Activated CD8-positive, alpha-beta T cell treated with anti-CD3 and anti-CD28 coated beads for 36 hours (primary cell): ENCODE measurements at regions not wholly inside any gene's neighbourhood (a gene's known extent, or its start where the extent isn't known, plus 50 kb on each side); places are given as distances from the start of the nearest gene placed in this dataset.

Source experiments
- ATAC-seq: fragments of 200-7000 bp; cut with Tn5 transposase; one replicate; pipeline ENCODE4 v1.10.0; 2021; ENCODE audit warnings: mild to moderate bottlenecking, moderate library complexity
- CTCF ChIA-PET: fragments of 350-600 bp; sonication (Branson Sonifier 250); formaldehyde crosslinking; loops from one replicate; lab custom pipeline; 2021; ENCODE audit warnings: antibody characterized with exemption; lab: Charles Lee
- POLR2A ChIA-PET: fragments of 350-600 bp; sonication (Branson Sonifier 250); formaldehyde crosslinking; loops from one replicate; lab custom pipeline; 2021; ENCODE audit warnings: antibody characterized with exemption; lab: Charles Lee
- DNase-seq: peaks from one replicate; pipeline ENCODE4 v3.0.0-alpha.2; 2020
- H3K27ac Mint-ChIP-seq: one replicate; pipeline ENCODE4 v1.8.0; 2021; ENCODE audit warnings: mild to moderate bottlenecking, mixed read lengths
- H3K27me3 Mint-ChIP-seq: one replicate; pipeline ENCODE4 v1.8.0; 2021; ENCODE audit warnings: mixed read lengths
- H3K36me3 Mint-ChIP-seq: one replicate; pipeline ENCODE4 v1.8.0; 2021; ENCODE audit warnings: low read depth, mixed read lengths
- H3K4me1 Mint-ChIP-seq: one replicate; pipeline ENCODE4 v1.8.0; 2021; ENCODE audit warnings: low read depth, mixed read lengths
- H3K4me3 Mint-ChIP-seq: one replicate; pipeline ENCODE4 v1.8.0; 2021; ENCODE audit warnings: mild to moderate bottlenecking, moderate library complexity, mixed read lengths
- H3K9me3 Mint-ChIP-seq: one replicate; pipeline ENCODE4 v1.8.0; 2021; ENCODE audit warnings: mixed read lengths
- intact Hi-C: fragments of 100-400 bp; cut with micrococcal nuclease; formaldehyde crosslinking; loops from one replicate; pipeline ENCODE4 v1.10.0; 2022
- TF ChIP-seq, protein P1 (sequence below): fragments of 200-600 bp; IDR thresholded peaks from one replicate; pipeline ENCODE4 v1.8.0; 2022; ENCODE audit warnings: antibody characterized with exemption, mild to moderate bottlenecking

- TF ChIP-seq, protein P1, sequence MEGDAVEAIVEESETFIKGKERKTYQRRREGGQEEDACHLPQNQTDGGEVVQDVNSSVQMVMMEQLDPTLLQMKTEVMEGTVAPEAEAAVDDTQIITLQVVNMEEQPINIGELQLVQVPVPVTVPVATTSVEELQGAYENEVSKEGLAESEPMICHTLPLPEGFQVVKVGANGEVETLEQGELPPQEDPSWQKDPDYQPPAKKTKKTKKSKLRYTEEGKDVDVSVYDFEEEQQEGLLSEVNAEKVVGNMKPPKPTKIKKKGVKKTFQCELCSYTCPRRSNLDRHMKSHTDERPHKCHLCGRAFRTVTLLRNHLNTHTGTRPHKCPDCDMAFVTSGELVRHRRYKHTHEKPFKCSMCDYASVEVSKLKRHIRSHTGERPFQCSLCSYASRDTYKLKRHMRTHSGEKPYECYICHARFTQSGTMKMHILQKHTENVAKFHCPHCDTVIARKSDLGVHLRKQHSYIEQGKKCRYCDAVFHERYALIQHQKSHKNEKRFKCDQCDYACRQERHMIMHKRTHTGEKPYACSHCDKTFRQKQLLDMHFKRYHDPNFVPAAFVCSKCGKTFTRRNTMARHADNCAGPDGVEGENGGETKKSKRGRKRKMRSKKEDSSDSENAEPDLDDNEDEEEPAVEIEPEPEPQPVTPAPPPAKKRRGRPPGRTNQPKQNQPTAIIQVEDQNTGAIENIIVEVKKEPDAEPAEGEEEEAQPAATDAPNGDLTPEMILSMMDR = no peak
- Mint-ChIP-seq H3K27ac (no peak overlapping the region), H3K4me1 (no peaks in the 10 kb centered on the region), H3K27me3 (no peaks in the 10 kb centered on the region), H3K36me3 (no peaks in the 10 kb centered on the region), H3K4me3 (no peak overlapping the region), H3K9me3 (no peaks in the 10 kb centered on the region)
- intact Hi-C loops = no loop called here
- ATAC-seq (no peak), DNase-seq (no peak)
- POLR2A ChIA-PET = no interaction called here
- CTCF ChIA-PET = no interaction called here
Observed at GRCh38 chr3:83670416-83670815, 1288.4 kb upstream of the CADM2 start.

DNA sequence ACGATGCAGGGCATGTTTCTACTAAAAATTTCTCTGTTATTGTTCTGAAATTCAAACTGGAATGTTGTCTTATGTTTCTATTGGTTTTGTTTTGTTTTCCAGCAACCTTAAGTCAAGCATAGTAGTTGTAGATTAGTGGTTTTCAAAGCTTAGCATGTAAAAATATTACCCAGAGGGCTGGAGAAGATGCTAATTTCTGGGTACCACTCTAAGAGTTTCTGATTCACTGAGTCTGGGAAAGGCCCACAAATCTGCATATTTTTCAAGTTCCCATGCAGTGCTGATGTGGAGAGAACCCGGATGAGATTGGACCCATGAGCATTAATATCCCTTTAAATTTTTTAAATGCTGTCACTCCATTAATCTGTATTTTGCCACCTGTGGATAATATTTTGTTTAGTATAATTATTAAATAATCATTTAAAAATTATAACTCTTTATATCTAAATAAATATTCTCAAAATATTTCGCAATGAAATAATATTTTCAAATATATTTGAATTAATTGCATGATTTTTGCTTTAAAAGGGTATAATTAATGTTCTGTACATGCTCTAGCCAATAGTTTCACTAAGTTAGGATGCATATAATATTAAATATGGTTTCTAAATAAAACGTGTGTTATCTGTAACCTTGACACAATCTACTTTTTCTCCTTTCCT, 1274.7 kb upstream of the CADM2 start:
- DNase-seq (no peak), ATAC-seq (no peak)
- peaks cover 16% of the 10 kb centered on the region for H3K9me3 Mint-ChIP-seq
- no peaks in the 10 kb centered on the region for H3K27me3 Mint-ChIP-seq
- ChIA-PET CTCF (no interaction called here), POLR2A (no interaction called here)
- H3K4me1 Mint-ChIP-seq = no peaks in the 10 kb centered on the region
- no peak overlapping the region for H3K27ac Mint-ChIP-seq
- TF ChIP-seq, protein P1 = no peak
- H3K36me3 Mint-ChIP-seq = no peaks in the 10 kb centered on the region
- no peak overlapping the region for H3K4me3 Mint-ChIP-seq
- intact Hi-C loops = no loop called here

DNA sequence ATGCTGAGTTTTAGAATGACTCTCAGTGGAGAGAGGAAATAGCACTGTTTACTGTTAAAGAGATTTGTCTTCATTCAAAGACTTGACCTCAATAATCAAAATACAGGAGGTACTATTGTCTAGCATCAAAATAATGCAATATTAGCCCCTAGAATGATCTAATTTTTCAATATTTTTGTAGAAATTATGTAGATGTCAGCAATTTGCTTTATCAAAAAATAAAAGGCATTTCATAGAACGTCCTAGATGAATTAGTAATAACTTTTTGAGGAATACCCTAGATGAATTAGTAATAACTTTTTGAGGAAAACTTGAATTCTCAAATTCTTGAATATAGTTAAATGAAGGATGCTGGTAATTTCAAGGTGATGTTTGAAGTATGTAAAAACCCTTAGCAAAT, 1252.1 kb upstream of the CADM2 start:
- H3K9me3 Mint-ChIP-seq = peaks cover 14% of the 10 kb centered on the region
- ATAC-seq (no peak), DNase-seq (no peak)
- TF ChIP-seq, protein P1 = no peak
- no peak overlapping the region for H3K27ac Mint-ChIP-seq
- intact Hi-C loops = no loop called here
- H3K4me3 Mint-ChIP-seq = no peak overlapping the region
- ChIA-PET CTCF (no interaction called here), POLR2A (no interaction called here)
- no peaks in the 10 kb centered on the region for H3K36me3 Mint-ChIP-seq
- H3K4me1 Mint-ChIP-seq = no peaks in the 10 kb centered on the region
- H3K27me3 Mint-ChIP-seq = no peaks in the 10 kb centered on the region

GRCh38 chr3:83715307-83715706, 1243.5 kb upstream of the CADM2 start:
- H3K27ac Mint-ChIP-seq = no peak overlapping the region
- peaks cover 12% of the 10 kb centered on the region for H3K9me3 Mint-ChIP-seq
- H3K4me3 Mint-ChIP-seq = no peak overlapping the region
- H3K36me3 Mint-ChIP-seq = no peaks in the 10 kb centered on the region
- ATAC-seq = no peak
- no peaks in the 10 kb centered on the region for H3K4me1 Mint-ChIP-seq
- TF ChIP-seq, protein P1 = no peak
- ChIA-PET CTCF (no interaction called here), POLR2A (no interaction called here)
- no peak for DNase-seq
- intact Hi-C loops = no loop called here
- H3K27me3 Mint-ChIP-seq = no peaks in the 10 kb centered on the region

DNA sequence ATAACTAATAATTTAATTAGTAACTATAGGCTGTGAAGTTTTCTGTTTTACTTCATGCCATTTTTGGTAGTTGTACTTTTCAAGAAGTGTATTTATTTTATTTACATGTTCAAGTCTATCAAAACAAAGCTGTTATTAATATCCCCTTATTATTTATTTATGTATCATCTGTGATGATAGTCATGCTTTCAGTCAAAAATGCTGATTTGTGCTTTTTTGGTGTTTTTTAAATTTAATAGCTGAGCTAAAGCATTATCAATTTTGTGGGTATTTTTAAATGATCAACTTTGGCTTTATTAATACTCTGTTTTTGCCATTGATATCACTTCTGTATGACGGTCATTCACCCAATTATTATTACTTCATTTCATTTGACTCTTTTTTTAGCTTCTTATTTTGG, 1229.2 kb upstream of the CADM2 start:
- Mint-ChIP-seq H3K27ac (no peak overlapping the region), H3K4me3 (no peak overlapping the region), H3K36me3 (no peaks in the 10 kb centered on the region), H3K27me3 (no peaks in the 10 kb centered on the region), H3K9me3 (peaks cover 11% of the 10 kb centered on the region), H3K4me1 (no peaks in the 10 kb centered on the region)
- DNase-seq = no peak
- no peak for ATAC-seq
- POLR2A ChIA-PET = no interaction called here
- intact Hi-C loops = no loop called here
- CTCF ChIA-PET = no interaction called here
- TF ChIP-seq, protein P1 = no peak
